GM21447 (cell line): ENCODE measurements at regions not wholly inside any gene's neighbourhood (a gene's known extent, or its start where the extent isn't known, plus 50 kb on each side); places are given as distances from the start of the nearest gene placed in this dataset.
"Not testable (repeated sequence)": the region's sequence is repeated elsewhere in the genome, so short reads cannot be mapped to it uniquely, and the experiment has no call there.

Experiments
- ATAC-seq: cut with Tn5 transposase; IDR thresholded peaks from one replicate; pipeline ENCODE4 v1.9.1; 2021; ENCODE audit not compliant: unreplicated experiment

DNA sequence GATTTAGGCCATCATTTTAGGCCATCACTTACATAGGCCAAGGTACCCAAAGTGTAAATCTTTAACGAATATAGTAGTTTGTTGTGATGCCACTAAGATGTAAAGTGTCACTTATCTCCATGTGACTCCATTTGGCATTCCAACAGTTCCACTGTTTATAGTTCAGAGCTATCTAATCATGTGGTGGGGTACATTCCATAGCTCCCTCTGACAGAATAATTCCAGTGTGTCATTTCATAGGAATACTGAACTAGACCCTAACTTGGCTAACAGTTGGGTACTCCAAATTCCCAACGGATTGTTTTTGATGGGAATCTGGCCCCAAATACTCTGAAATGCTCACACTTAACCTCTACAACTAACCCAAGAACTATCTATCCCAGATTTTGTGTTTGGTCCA lies 76.7 kb upstream of the FST start:
- no peak for ATAC-seq

DNA sequence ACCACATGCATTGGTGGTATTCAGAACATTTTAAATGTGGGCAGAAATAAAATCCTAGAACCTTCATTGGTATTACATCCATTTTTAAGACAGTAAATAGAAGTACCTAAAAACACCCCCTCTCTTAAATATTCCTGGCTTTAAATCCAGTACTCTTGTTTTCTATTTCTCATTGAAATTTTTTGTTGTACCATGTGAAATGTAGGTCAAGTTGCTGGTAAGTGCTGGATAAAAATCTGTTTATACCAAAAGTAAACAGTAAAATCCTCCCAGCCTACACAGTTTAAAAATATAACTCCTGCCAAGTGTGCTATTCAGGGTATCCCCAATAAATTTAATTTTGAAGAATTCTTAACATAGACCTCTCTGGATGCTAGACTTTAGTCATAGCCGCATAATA lies 75.0 kb upstream of the FST start:
- ATAC-seq = no peak

DNA sequence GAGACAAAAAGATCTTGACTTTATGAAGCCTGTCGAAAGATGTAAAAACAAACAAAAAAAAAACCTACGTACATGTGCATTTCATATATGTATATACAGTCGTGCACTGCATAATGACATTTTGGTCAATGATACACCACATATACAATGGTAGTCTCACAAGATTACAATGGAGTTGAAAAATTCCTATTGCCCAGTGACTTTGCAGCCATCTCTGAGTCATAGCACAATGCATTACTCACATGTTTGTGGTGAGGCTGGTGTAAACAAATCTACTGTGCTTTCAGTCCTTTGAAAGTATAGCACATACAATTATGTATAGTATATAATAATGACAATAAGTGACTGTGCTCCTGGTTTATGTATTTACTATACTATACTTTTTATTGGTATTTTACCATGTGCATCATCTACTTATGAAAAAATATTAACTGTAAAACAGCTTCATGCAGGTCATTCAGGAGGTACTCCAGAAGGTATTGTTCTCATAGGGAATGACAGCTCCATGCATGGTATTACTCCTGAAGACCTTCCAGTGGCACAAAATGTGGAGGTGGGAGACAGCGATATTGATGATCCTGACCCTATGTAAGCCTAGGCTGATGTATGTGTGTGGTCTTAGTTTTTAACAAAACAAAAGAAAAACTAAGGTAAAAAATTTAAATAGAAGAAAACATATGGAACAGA lies 73.7 kb upstream of the FST start:
- no peak for ATAC-seq

DNA sequence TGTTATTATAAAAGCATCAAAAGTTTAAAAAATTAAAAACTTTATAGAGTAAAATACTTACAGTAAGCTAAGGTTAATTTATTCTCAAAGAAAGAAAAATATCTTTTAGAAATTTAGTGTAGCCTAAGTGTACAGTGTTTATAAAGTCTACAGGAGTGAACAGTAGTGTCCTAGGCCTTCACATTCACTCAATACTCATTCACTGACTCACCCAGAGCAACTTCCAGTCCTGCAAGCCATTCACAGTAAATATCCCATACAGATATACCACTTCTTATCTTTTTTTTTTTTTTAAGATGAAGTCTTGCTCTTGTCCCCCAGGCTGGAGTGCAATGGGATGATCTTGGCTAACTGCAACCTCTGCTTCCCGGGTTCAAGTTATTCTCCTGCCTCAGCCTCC lies 73.1 kb upstream of the FST start:
- ATAC-seq = no peak

DNA sequence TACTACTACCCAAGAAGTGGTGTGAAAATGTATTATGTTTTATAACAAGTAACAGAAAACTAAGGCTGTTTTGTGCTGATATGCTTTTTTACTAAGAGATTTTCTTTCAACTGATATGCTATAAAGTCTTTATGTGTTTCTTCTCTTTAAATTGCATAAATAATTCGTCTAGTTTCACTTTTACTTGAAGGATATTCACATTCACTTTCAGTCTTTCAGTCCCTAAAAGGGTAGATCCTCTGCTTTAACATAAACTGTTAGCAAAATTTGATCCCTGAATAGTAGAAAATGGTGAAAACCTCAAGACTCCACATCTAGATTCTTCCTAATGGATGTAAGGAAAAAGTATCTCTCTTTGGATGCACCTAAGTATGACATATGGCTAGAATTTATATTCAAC lies 69.0 kb upstream of the FST start:
- no peak for ATAC-seq

DNA sequence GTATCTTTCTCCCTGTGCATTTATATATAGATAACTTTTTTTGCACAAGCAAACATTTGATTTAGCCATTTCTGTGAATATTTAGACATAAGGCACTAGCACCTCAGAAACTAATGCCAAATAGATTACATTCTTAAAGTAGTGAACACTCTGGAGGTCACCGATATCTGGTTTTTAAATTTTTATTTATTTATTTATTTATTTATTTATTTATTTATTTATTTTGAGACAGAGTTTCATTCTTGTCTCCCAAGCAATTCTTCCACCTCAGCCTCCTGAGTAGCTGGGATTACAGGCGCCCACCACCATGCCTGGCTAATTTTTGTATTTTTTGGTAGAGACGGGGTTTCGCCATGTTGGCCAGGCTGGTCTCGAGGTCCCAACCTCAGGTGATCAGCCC lies 67.9 kb upstream of the FST start:
- ATAC-seq = not testable (repeated sequence)

DNA sequence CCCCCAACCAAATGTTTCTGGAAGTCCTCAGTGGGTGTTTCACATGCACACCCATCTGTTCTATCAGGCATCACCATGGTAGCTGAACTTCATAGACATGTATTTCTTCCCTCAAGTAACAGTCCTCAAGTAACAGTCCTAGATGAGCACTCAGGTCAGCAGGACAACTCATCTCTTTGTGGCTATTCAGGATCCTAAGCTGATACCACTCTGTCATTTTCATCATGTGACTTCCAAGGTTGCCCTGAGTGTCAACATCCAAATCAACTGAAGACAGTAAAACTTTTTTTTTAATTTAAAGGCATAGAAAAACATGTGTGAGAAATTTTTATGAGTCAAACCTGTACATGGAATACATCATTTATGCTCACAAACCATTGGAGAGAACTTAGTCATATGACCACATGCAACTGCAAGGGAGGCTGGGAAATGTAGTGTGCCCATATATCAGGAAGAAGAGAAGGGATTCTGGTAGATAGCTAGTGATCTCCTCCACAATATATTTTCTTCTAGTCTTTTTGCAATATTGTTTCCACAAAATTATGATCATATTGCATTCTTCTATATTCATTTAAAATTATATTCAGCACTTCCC lies 64.2 kb upstream of the FST start:
- no peak for ATAC-seq

DNA sequence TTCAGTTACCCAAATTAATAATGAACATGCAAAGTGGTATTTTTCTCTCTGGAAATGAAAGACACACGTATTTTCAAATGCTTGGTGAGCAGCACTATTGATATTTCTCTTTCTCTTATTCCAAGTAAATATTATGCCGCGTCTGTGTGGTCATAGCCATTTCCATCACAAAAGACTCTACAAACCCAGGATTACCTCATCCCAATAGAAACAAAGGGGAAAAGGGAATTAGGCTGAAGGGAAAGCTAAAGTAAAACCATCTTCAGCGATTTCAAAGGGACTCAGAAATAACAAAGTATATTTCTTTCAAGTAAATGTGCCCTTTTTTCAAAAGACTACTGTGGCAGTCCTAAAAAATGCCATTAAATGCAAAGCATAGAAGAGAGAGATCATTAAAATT lies 62.0 kb upstream of the FST start:
- no peak for ATAC-seq

DNA sequence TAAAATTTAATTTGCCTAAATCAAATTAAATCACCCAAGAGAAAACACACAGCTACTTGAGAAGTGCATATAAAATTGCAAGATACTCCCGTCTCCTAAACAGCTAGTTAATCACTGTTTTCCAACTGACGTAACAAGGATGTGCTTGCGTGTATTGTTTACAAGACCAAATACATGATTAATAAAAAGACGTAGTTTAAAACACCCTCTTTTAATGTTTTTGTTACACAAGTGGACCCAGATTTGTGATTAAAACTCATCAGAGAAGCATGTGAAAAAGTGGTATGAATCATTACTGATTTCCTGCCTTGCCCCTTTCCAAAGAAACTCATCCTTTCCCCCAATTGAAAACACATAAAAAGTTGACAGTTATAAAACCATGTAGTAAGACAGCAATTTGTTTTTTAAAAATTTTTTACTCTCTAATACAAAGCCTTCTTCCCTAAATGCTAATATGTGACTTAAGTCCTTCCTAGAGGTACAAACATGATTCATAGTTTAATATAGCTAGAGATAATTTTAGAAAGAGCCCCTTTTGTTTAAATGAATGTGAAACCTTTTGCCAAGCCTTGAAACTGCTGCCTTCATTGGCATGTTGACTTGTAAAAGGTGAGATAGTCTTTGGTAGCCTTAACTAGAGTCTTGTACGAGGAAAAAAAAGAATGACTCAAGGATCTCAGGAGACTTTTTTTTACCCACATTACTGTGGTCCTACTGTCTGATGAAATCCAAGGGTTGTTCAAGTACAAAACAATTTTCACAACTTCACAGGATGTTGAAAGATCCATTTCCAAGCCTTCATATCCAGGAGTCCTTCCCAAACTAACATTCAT lies 61.4 kb upstream of the FST start:
- ATAC-seq = no peak

DNA sequence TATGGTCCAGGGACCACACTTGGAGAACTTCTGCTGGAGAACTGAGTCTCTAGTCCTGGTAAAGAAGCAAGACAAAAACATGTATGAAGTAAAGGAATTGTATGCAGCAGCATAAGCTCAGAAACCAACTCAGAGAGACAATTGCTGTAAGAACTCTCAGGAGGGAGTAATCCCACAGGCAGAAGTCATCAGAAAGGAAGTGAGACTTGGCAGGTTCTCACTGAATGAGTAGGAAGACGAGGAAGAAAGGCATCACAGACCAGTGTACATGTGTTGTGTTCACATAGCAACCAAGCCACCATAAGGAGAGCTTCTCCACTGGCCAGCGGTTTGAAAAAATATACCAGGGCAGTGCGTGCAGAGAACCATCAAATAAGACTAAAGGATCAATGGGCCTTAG lies 57.9 kb upstream of the FST start:
- ATAC-seq = no peak

DNA sequence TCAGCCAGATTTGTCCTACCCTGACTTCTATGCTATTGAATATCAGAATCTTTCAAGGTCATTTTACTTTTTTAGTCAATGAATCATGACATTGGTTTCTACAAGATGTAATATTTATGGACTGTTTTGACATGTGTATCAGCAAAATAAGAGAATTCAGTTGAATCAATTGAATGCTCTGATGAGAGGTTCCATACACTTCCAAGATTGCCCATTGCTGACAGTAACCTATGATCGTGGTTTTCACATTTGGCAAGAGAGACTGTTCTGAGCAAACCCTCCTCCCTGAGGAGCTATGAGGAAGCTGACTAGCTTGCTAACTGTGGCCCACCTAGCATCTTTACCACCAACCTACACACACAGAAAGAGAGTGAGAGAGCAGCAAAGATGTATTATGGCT lies 56.7 kb upstream of the FST start:
- no peak for ATAC-seq

DNA sequence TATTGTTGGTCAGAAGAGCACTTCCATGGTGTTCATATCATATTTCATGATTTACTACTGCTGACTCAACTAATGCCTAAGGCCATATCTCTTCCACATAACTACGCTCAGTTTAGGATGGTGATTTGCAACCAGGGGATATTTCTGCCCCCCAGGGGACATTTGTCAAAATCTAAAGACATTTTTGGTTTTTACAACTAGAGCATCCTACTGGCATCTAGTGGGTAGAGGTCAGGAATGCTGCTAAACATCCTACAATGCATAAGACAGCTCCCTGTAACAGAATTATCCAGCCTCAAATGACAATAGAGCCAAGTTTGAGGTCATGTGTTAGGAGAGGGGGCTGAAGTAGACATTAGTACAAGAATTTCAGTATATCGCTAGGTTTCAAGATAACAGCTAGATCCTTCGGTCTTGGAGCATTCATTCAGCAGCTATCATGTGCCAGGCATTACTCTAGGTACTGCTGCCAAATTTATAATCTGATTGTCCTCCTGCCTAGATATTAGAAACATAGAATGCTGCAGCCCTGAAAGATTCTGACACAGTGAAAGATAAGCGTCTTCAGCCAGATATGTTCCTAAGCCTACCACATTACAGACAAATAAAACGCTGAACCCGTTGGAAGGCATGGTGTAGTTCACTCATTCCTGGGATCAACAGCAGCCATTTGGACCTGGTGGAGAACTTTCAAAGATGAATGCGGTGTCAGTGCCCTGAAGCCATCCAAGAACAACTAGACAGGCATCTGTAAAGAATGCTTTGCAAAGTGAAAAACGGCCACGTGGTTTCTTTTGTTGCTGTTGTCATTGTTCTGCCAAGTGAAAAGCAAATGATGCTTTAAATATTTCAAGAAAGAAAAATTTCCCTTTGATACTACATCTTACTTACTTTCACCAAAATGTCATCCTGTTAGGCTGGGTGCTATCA lies 55.5 kb upstream of the FST start:
- ATAC-seq = no peak

DNA sequence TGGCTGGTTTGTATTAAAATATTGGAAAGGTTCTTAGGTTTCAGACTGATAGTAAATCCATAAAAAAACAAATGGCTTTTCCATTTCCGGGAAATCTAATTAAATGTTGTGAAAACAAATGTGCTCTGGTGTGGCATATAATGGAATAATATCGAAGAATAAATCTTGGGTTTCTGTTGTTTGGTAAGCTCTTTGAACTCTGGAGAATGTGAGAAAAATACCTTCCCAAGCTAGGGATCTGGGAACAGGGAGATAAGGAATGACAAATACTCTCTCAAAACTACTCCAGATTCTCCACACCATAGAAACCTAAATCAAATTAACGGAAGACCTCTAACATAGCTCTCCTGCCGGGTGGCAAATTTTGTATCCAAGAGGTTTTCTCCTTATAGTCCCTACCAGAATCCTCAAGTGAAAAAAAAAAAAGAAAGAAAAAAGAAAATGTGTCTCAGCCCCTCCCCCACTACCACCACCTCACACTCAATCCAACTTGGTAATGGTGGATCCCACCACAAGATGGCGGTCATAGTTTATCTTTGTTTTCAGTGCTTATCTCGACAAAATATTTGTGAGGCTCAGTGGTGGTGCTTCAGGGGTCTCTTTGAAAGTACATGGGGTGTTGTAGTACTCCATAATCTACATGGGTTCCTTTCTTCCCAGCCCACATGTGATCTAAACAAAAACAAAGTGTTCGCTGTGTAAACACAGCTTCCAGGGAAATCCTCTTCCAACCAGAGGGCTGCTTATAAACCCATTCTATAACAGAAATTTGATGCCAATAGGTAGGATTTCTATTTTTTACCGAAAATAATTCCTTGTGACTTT lies 54.5 kb upstream of the FST start:
- ATAC-seq = no peak

DNA sequence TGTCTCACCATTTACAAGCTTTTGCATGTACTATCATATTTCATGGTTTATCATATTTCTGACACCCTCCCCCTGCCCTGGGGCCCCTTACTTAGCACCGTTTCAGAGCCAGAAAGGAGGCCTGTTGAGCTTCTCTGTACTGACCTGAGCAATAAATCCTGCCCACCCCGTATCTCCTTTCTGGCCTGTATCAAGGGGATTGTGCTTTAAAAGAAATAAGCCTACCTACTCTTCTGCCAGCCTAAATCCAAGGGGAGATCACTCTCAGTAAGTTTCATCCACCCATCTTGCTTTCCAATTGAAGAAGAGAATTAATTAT lies 54.0 kb upstream of the FST start:
- no peak for ATAC-seq

DNA sequence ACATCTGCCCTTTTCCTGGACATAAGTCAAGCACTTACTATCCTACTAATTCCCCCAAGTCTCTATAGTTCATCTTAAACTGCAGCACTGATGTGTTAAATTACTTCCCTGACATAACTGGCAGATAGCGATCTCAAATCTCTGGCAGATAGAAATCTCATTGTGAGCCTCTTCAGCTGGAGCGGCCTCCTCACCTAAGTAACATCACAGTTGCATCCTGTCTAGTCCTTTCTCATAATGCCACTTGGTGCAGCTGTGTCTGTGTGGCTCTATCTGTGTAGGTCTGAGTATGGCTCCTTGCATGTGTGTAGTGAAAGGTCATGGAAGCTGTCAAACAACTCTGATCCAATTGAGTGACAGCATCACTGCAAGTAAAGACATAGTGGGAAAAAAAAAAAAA lies 53.6 kb upstream of the FST start:
- ATAC-seq = no peak

DNA sequence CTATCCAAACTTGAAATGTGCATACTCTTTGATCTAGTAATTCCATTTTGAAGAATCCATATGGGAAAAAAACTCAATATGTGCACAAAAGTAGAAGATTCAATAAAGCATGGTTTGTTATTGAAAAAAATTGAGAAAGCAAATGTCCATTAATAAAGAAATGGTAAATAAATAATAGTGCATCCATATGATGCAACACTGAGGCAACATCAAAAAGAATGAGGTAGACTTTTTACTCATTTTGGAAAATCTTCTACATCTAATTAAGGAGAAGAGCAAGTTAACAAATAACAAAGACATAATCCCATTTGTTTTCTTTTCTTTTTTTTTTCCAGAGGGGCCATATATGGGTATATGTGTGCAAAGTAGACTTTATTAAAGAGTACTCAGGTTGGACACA lies 52.5 kb upstream of the FST start:
- ATAC-seq = no peak

DNA sequence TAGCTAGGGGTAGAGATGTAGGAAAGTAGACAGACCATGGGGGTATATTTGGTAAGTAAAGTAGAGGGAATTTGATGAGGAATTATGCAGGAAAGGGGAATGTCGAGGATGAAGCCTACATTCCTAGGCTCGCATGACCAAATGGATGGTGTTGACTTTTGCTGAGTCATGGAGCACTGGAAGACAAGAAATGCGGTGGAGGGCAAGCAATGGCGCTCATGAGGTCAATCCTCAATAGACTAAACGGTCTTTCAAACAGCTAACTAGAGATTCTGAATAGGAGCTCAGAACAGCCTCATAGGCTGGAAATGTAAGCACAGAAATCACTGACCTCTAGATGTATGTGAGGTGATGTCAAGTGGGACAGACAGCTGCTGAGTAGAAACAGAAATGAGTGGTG lies 50.7 kb upstream of the FST start:
- ATAC-seq = no peak

DNA sequence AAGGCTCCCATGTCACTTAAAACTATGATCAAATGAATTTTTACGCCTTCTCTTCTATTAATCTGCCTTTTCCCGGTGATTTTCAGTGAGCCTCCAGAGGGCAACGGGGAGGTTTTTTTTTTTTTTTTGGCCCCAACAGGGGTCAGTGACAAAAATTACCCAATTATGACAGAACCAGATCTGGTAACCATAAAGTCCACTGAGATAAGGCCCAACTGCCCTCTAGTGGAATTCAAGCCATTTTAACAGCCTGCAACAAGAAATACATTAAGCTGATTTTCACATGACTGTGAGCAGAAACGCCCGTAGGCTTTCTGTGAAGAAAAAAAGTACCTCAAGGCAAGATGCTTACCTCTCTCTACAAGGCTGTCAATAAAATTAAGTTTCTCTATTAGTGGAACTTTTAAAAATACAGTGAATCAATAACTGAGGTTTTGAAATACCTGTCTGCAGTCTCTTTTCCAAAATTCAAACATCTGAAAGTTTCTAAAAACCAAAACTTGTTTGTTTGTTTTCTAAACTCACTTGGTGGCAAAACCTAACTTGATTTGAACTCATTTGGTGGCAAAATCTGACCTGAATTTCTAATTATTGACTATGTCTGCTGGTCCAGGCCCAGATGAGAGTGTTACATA lies 49.7 kb upstream of the FST start:
- no peak for ATAC-seq
